ENCODE measurements at regions not wholly inside any gene's neighbourhood (a gene's known extent, or its start where the extent isn't known, plus 50 kb on each side); places are given as distances from the start of the nearest gene placed in this dataset.

GRCh38 chr1:219050086-219050821, 123.4 kb upstream of the LYPLAL1 start:
- no peak overlapping the region for H3K18ac ChIP-seq (ENCODE audit: extremely low read depth, low read length)
- no peaks in the 10 kb centered on the region for H3K23me2 ChIP-seq (ENCODE audit: low read depth, low read length)
- no peak for TF ChIP-seq TEAD4 (IDR thresholded peaks at IDR 0.05; ENCODE audit: low read depth, low read length)
- TF ChIP-seq EGR1 (IDR thresholded peaks at IDR 0.05; ENCODE audit: borderline replicate concordance, low read depth, low read length), result no peak
- TF ChIP-seq CTCF (IDR thresholded peaks at IDR 0.05; ENCODE audit: control extremely low read depth in 1 of 3, insufficient read depth in 1 of 3, low read depth in 1 of 3, low read length in 3 of 3), result no peak
- TF ChIP-seq CTBP2 (IDR thresholded peaks at IDR 0.05; ENCODE audit: borderline replicate concordance, insufficient read depth, insufficient read length, low read length), result no peak
- H3K4me3 ChIP-seq (ENCODE audit: extremely low read depth in 1 of 4, insufficient read depth in 2 of 4, low read depth in 3 of 4, low read length in 4 of 4), result no peak overlapping the region
- no peak overlapping the region for H3K4me2 ChIP-seq (ENCODE audit: insufficient read depth in 1 of 2, low read depth in 2 of 2, low read length in 2 of 2)
- no peaks in the 10 kb centered on the region for H3K4me1 ChIP-seq (replicated peaks in 1 of 4; ENCODE audit: control insufficient read depth in 3 of 4, insufficient read depth in 4 of 4, low read length in 3 of 4)
- H3K27me3 ChIP-seq (replicated peaks in 1 of 4; ENCODE audit: control insufficient read depth in 3 of 4, extremely low read depth in 1 of 4, insufficient read depth in 3 of 4, low read length in 3 of 4), result peaks cover 0 to 1% (median 0%) of the 10 kb centered on the region in 4 experiments; a peak in 1 of 7 replicates
- no peak overlapping the region for H3K9ac ChIP-seq (replicated peaks in 1 of 4; ENCODE audit: extremely low read depth in 1 of 4, low read depth in 3 of 4, low read length in 3 of 4)
- H3K79me1 ChIP-seq (ENCODE audit: low read depth, low read length), result no peaks in the 10 kb centered on the region
- H2BK15ac ChIP-seq (ENCODE audit: low read length), result no peak overlapping the region
- no peak overlapping the region for H3K23ac ChIP-seq (ENCODE audit: insufficient read length)
- H4K8ac ChIP-seq (ENCODE audit: extremely low read depth, insufficient read depth, low read length), result no peak overlapping the region
- H2AK5ac ChIP-seq (ENCODE audit: low read depth, low read length), result no peak overlapping the region
- DNase-seq (ENCODE audit: low read depth in 1 of 2, low spot score in 2 of 2), result no peak
- no peak for FAIRE-seq
- H3K4ac ChIP-seq (replicated peaks; ENCODE audit: insufficient read length, low read depth, low read length), result no peak overlapping the region
- H4K5ac ChIP-seq (ENCODE audit: insufficient read length, low read depth, low read length), result no peak overlapping the region
- no peak overlapping the region for H2BK120ac ChIP-seq (replicated peaks; ENCODE audit: low read depth, low read length)
- H2BK20ac ChIP-seq (ENCODE audit: low read length), result no peak overlapping the region
- no peak overlapping the region for H3K56ac ChIP-seq (replicated peaks; ENCODE audit: insufficient read length, low read depth, low read length)
- H3K27ac ChIP-seq (ENCODE audit: low read depth, low read length), result no peak overlapping the region
- H4K91ac ChIP-seq (replicated peaks; ENCODE audit: insufficient read length, low read length), result no peak overlapping the region
- no peaks in the 10 kb centered on the region for H3K9me3 ChIP-seq (ENCODE audit: insufficient read depth in 2 of 2, low read depth in 1 of 2, low read length in 1 of 2)
- ChIA-PET POLR2A (ENCODE audit: partially characterized antibody) (no interaction called here), CTCF (ENCODE audit: partially characterized antibody) (no interaction called here)
- no peaks in the 10 kb centered on the region for H4K20me1 ChIP-seq (replicated peaks in 1 of 2; ENCODE audit: control insufficient read depth in 1 of 2, insufficient read depth in 2 of 2, low read length in 2 of 2)
- H3K79me2 ChIP-seq (ENCODE audit: control insufficient read depth in 1 of 2, insufficient read depth in 2 of 2, low read length in 2 of 2), result no peaks in the 10 kb centered on the region
- H3K14ac ChIP-seq (ENCODE audit: insufficient read length), result no peak overlapping the region
- no peak overlapping the region for H2AFZ ChIP-seq (ENCODE audit: low read length)
- no peaks in the 10 kb centered on the region for H3K36me3 ChIP-seq (ENCODE audit: control insufficient read depth in 2 of 4, insufficient read depth in 4 of 4, low read length in 3 of 4)
- no peak overlapping the region for H2BK12ac ChIP-seq (ENCODE audit: low read depth, low read length)
- no peak overlapping the region for H2BK5ac ChIP-seq (ENCODE audit: low read depth, low read length)
- WGBS, 2 experiments (ENCODE audit: extremely low coverage in 1 of 2, insufficient coverage in 1 of 2, insufficient read length in 1 of 2, insufficient replicate concordance in 2 of 2, low coverage in 1 of 2, low lambda C conversion rate in 2 of 2, missing lambda C conversion rate in 1 of 2), result 67 to 84% methylated on average over 1 to 4 of the region's 5 CpGs
